ENCODE measurements at regions not wholly inside any gene's neighbourhood (a gene's known extent, or its start where the extent isn't known, plus 50 kb on each side); places are given as distances from the start of the nearest gene placed in this dataset.

GRCh38 chr2:8134473-8134932, 547.4 kb upstream of the ID2 start:
- TF ChIP-seq CTCF (IDR thresholded peaks at IDR 0.05) (no peak), POLR2A (IDR thresholded peaks at IDR 0.05) (no peak)

All from adrenal gland (tissue), 5 donors.